ENCODE measurements at regions not wholly inside any gene's neighbourhood (a gene's known extent, or its start where the extent isn't known, plus 50 kb on each side); places are given as distances from the start of the nearest gene placed in this dataset.

- TF ChIP-seq EZH2 (IDR thresholded peaks at IDR 0.05; ENCODE audit: borderline replicate concordance, low read length) (no peak), CTCF (conservative IDR thresholded peaks at IDR 0.05 in 1 of 2, IDR thresholded peaks at IDR 0.05 in 1 of 2; ENCODE audit: extremely low read depth in 1 of 2, insufficient read depth in 1 of 2, low read depth in 1 of 2, low read length in 2 of 2) (no peak)
These were observed 271.3 kb downstream of the ZSWIM6 start for GRCh38 chr5:61603211-61603908.
